GM06990 (cell line): ENCODE measurements at regions not wholly inside any gene's neighbourhood (a gene's known extent, or its start where the extent isn't known, plus 50 kb on each side); places are given as distances from the start of the nearest gene placed in this dataset.

Experiments used
- DNase-seq: peaks from one replicate; pipeline ENCODE4 v3.0.0-alpha.2; 2011; ENCODE audit not compliant: insufficient read length; ENCODE audit errors: extremely low read depth
- H3K27me3 ChIP-seq: replicated peaks from 2 replicates; pipeline ENCODE4 v1.6.0; 2011; ENCODE audit warnings: low read length; ENCODE audit not compliant: control insufficient read depth, insufficient read depth
- H3K36me3 ChIP-seq: 2 replicates; pipeline ENCODE4 v1.5.1; 2011; ENCODE audit warnings: low read length; ENCODE audit not compliant: control insufficient read depth, insufficient read depth
- H3K4me3 ChIP-seq: replicated peaks from 2 replicates; pipeline ENCODE4 v1.5.1; 2011; ENCODE audit warnings: low read depth, mild to moderate bottlenecking, control low read depth, low read length
- CTCF ChIP-seq: IDR thresholded peaks from 2 replicates; pipeline ENCODE4 v1.5.1; 2011; ENCODE audit warnings: low read length, control low read depth, mild to moderate bottlenecking, inconsistent platforms; ENCODE audit not compliant: insufficient read depth, poor library complexity, severe bottlenecking

DNA sequence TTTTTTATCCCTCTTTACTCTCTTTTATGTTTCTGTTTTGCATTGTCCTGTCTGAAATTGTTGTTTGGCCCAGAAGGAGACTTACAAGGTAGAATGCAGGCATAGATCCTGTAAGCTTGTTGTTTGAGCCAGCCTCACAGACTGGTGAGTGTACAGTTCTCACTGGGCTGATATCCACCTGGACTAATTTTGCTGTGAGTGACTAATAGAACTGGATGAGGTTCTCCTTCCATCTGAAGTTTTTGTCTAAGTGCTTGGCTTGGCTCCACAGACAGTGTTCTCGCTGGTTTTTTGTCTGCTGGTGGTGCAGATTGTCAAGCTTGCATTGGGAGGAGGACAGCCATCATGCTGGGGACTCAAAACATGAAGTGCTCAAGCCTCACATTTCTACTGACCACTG, 495.7 kb downstream of the TSN start:
- no peaks in the 10 kb centered on the region for H3K27me3 ChIP-seq
- DNase-seq: no peak
- no peak overlapping the region for H3K4me3 ChIP-seq
- no peak for TF ChIP-seq CTCF
- no peaks in the 10 kb centered on the region for H3K36me3 ChIP-seq

DNA sequence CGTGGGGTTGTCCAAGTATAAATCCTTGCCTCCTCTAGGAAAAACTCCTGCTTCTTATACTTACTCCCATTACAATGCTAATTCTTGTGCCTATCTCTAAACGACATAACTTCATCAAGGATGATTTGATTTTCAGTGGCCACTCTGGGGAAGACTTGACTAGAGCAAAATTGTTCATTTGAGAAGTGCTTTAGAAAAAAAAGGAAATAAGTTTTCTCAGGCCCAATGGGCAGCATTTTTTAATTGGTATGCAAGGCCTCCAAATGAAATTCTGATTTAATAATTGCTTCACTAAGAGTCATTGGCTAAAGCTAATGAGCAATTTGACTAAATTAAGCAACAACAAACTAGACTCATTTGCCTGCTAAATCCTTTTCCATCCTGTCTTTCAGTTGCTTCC, 496.1 kb downstream of the TSN start:
- H3K36me3 ChIP-seq: no peaks in the 10 kb centered on the region
- DNase-seq: no peak
- no peaks in the 10 kb centered on the region for H3K27me3 ChIP-seq
- no peak overlapping the region for H3K4me3 ChIP-seq
- no peak for TF ChIP-seq CTCF

DNA sequence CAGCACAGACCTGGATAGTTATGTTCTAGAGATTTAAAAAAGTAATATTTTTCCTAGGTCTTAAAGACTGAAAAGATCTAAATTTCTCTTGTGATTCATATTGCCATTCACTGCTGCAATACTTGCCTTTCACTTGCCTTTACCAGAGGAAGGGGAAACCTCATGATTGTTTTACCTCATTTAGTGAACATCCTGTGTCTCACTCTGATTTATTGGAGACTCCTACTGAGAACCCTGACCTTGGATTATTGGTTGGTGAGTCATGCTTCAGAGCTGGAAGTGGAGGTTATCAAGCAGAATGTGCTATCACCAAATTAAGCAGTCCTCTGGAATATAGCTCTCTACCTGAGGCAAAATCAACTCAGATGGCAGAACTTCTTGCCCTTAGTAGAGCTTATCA, 500.5 kb downstream of the TSN start:
- TF ChIP-seq CTCF: no peak
- no peaks in the 10 kb centered on the region for H3K36me3 ChIP-seq
- no peak for DNase-seq
- no peaks in the 10 kb centered on the region for H3K27me3 ChIP-seq
- no peak overlapping the region for H3K4me3 ChIP-seq

- TF ChIP-seq CTCF: no peak
- Histone ChIP-seq H3K27me3 (no peaks in the 10 kb centered on the region), H3K4me3 (no peak overlapping the region), H3K36me3 (no peaks in the 10 kb centered on the region)
- no peak for DNase-seq
These were observed 506.5 kb downstream of the TSN start for GRCh38 chr2:122261911-122262310.

GRCh38 chr2:122263746-122264145, 508.3 kb downstream of the TSN start:
- Histone ChIP-seq H3K27me3 (no peaks in the 10 kb centered on the region), H3K36me3 (no peaks in the 10 kb centered on the region), H3K4me3 (no peak overlapping the region)
- DNase-seq: no peak
- TF ChIP-seq CTCF: no peak

DNA sequence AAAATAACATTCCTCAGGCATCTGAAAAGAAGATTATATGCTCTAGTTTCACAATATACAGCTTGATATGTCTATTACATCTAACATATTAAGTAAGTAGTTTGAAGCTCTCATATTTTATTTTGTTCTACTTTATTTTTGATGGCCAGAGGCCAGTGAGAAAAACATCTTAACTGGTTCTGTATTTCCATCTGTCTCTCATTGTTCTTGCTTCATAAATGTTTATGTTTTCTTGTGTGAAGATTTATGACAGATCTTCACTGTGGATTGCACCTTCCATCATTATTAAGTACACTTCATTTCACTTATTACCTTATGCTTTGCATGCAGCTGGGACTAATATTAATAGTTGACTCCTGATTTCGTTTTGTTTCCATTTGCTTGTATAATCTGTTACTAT, 511.2 kb downstream of the TSN start:
- no peak for TF ChIP-seq CTCF
- H3K36me3 ChIP-seq: no peaks in the 10 kb centered on the region
- no peak overlapping the region for H3K4me3 ChIP-seq
- no peaks in the 10 kb centered on the region for H3K27me3 ChIP-seq
- no peak for DNase-seq
